ENCODE measurements at regions not wholly inside any gene's neighbourhood (a gene's known extent, or its start where the extent isn't known, plus 50 kb on each side); places are given as distances from the start of the nearest gene placed in this dataset.

- TF ChIP-seq POLR2A (IDR thresholded peaks at IDR 0.05) (no peak), POLR2AphosphoS5 (IDR thresholded peaks at IDR 0.05) (no peak), CTCF (IDR thresholded peaks at IDR 0.05) (no peak)
- intact Hi-C loops (cut with DNase I; ENCODE audit: low total_unique reads) = no loop called here
- H3K36me3 ChIP-seq = no peaks in the 10 kb centered on the region
- DNase-seq (ENCODE audit: low spot score in 2 of 2) = no peak
- H3K27me3 ChIP-seq = no peaks in the 10 kb centered on the region
- no peak overlapping the region for H3K27ac ChIP-seq
- H3K9me3 ChIP-seq = no peaks in the 10 kb centered on the region
- no peaks in the 10 kb centered on the region for H3K4me1 ChIP-seq
- no peak overlapping the region for H3K4me3 ChIP-seq
Observed at GRCh38 chr2:147390475-147390874, 454.4 kb upstream of the ACVR2A start.

GRCh38 chr2:147389218-147389617 lies 455.6 kb upstream of the ACVR2A start:
- TF ChIP-seq POLR2AphosphoS5 (IDR thresholded peaks at IDR 0.05) (no peak), POLR2A (IDR thresholded peaks at IDR 0.05) (no peak), CTCF (IDR thresholded peaks at IDR 0.05) (no peak)
- DNase-seq (ENCODE audit: low spot score in 2 of 2) = no peak
- Histone ChIP-seq H3K4me3 (no peak overlapping the region), H3K36me3 (no peaks in the 10 kb centered on the region), H3K27me3 (no peaks in the 10 kb centered on the region), H3K9me3 (no peaks in the 10 kb centered on the region), H3K4me1 (no peaks in the 10 kb centered on the region), H3K27ac (no peak overlapping the region)
- intact Hi-C loops (cut with DNase I; ENCODE audit: low total_unique reads) = no loop called here

GRCh38 chr2:147388217-147388616 lies 456.6 kb upstream of the ACVR2A start:
- intact Hi-C loops (cut with DNase I; ENCODE audit: low total_unique reads) = no loop called here

GRCh38 chr2:147386284-147386683 lies 458.5 kb upstream of the ACVR2A start:
- no peaks in the 10 kb centered on the region for H3K9me3 ChIP-seq
- TF ChIP-seq POLR2AphosphoS5 (IDR thresholded peaks at IDR 0.05) (no peak), POLR2A (IDR thresholded peaks at IDR 0.05) (no peak), CTCF (IDR thresholded peaks at IDR 0.05) (no peak)
- DNase-seq (ENCODE audit: low spot score in 2 of 2) = no peak
- H3K4me3 ChIP-seq = no peak overlapping the region
- no peak overlapping the region for H3K27ac ChIP-seq
- H3K27me3 ChIP-seq = no peaks in the 10 kb centered on the region
- intact Hi-C loops (cut with DNase I; ENCODE audit: low total_unique reads) = no loop called here
- no peaks in the 10 kb centered on the region for H3K4me1 ChIP-seq
- H3K36me3 ChIP-seq = no peaks in the 10 kb centered on the region

More at GRCh38 chr2:147388217-147388616, 456.6 kb upstream of the ACVR2A start:
- Histone ChIP-seq H3K36me3 (no peaks in the 10 kb centered on the region), H3K4me1 (no peaks in the 10 kb centered on the region), H3K4me3 (no peak overlapping the region), H3K27ac (no peak overlapping the region), H3K9me3 (no peaks in the 10 kb centered on the region), H3K27me3 (no peaks in the 10 kb centered on the region)
- TF ChIP-seq CTCF (IDR thresholded peaks at IDR 0.05) (no peak), POLR2AphosphoS5 (IDR thresholded peaks at IDR 0.05) (no peak), POLR2A (IDR thresholded peaks at IDR 0.05) (no peak)
- no peak for DNase-seq (ENCODE audit: low spot score in 2 of 2)

- H3K27me3 ChIP-seq = no peaks in the 10 kb centered on the region
- H3K4me1 ChIP-seq = no peaks in the 10 kb centered on the region
- H3K9me3 ChIP-seq = no peaks in the 10 kb centered on the region
- no peak overlapping the region for H3K4me3 ChIP-seq
- no peak for DNase-seq (ENCODE audit: low spot score in 2 of 2)
- H3K36me3 ChIP-seq = no peaks in the 10 kb centered on the region
- H3K27ac ChIP-seq = no peak overlapping the region
- intact Hi-C loops (cut with DNase I; ENCODE audit: low total_unique reads) = no loop called here
- no peak for TF ChIP-seq POLR2AphosphoS5 (IDR thresholded peaks at IDR 0.05)
- TF ChIP-seq POLR2A (IDR thresholded peaks at IDR 0.05) = no peak
- no peak for TF ChIP-seq CTCF (IDR thresholded peaks at IDR 0.05)
Observed at GRCh38 chr2:147385600-147385999, 459.2 kb upstream of the ACVR2A start.
